BLaER1 (cell line): ENCODE measurements at regions not wholly inside any gene's neighbourhood (a gene's known extent, or its start where the extent isn't known, plus 50 kb on each side); places are given as distances from the start of the nearest gene placed in this dataset.

Source experiments
- H3K27ac ChIP-seq: shearing (Covaris generic); formaldehyde crosslinking; 2 replicates; pipeline ENCODE4 v1.8.1; 2022
- H3K27me3 ChIP-seq: shearing (Covaris generic); formaldehyde crosslinking; 2 replicates; pipeline ENCODE4 v1.8.1; 2022
- H3K36me3 ChIP-seq: shearing (Covaris generic); formaldehyde crosslinking; 2 replicates; pipeline ENCODE4 v1.8.1; 2022
- H3K4me1 ChIP-seq: shearing (Covaris generic); formaldehyde crosslinking; 2 replicates; pipeline ENCODE4 v1.8.1; 2022
- H3K4me2 ChIP-seq: shearing (Covaris generic); formaldehyde crosslinking; 2 replicates; pipeline ENCODE4 v1.8.1; 2022
- H3K4me3 ChIP-seq: shearing (Covaris generic); formaldehyde crosslinking; 2 replicates; pipeline ENCODE4 v1.8.1; 2022
- H3K9ac ChIP-seq: shearing (Covaris generic); formaldehyde crosslinking; 2 replicates; pipeline ENCODE4 v1.8.1; 2022
- H3K9me3 ChIP-seq: shearing (Covaris generic); formaldehyde crosslinking; 2 replicates; pipeline ENCODE4 v1.8.1; 2022
- H4K20me1 ChIP-seq: shearing (Covaris generic); formaldehyde crosslinking; 2 replicates; pipeline ENCODE4 v1.8.1; 2022
- Cebpa-rat ChIP-seq: shearing (Covaris generic); IDR thresholded peaks from 2 replicates; pipeline ENCODE4 v1.8.1; 2022

DNA sequence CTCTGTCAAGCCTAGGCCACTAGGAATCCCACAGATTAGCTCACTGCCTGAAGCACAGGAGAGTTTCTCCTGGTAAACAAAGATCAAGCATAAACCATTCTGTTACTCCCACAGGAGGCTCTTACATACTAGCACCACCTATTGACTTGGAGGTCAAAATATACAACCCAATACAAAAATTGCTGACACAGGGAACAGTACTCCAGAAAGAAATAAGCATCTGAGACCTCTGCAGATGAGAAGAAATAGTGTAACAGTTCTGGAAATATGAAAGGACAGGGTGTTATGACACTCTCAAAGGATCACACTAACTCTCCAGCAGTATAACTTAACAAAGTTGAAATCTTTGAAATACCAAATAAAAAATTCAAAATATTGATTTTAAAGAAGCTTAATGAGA lies 269.6 kb upstream of the ARRDC3 start:
- H3K27me3 ChIP-seq, result no peaks in the 10 kb centered on the region
- no peak for TF ChIP-seq Cebpa-rat
- no peak overlapping the region for H3K9ac ChIP-seq
- no peaks in the 10 kb centered on the region for H4K20me1 ChIP-seq
- no peaks in the 10 kb centered on the region for H3K4me1 ChIP-seq
- no peak overlapping the region for H3K4me2 ChIP-seq
- no peak overlapping the region for H3K27ac ChIP-seq
- peaks cover 25% of the 10 kb centered on the region for H3K9me3 ChIP-seq
- no peak overlapping the region for H3K4me3 ChIP-seq
- no peaks in the 10 kb centered on the region for H3K36me3 ChIP-seq

DNA sequence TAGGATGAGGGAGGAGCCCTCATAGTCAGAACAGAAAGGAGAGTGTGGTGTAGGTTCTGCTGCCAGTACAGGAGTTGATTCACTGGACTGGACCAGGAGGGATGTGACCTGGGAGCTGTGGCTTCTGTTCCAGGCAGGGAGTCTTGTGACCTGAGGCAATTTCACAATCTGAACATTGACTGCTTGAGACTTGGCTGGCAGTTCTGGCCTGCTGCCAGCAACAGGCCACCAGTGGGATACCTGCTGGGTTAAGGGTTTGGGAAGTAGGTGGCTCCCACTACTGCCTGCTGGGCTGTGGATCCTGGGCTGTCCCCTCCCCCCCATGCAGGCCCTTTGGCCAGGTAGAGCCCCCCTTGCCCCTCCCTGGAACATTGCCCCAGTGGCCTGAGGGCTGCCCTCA lies 268.6 kb upstream of the ARRDC3 start:
- Histone ChIP-seq H3K4me2 (no peak overlapping the region), H3K36me3 (no peaks in the 10 kb centered on the region), H3K9ac (no peak overlapping the region), H3K9me3 (peaks cover 18% of the 10 kb centered on the region; the same call in 1 of the 2 replicates), H3K4me3 (no peak overlapping the region), H4K20me1 (no peaks in the 10 kb centered on the region), H3K4me1 (no peaks in the 10 kb centered on the region), H3K27me3 (no peaks in the 10 kb centered on the region), H3K27ac (no peak overlapping the region)
- TF ChIP-seq Cebpa-rat, result no peak

DNA sequence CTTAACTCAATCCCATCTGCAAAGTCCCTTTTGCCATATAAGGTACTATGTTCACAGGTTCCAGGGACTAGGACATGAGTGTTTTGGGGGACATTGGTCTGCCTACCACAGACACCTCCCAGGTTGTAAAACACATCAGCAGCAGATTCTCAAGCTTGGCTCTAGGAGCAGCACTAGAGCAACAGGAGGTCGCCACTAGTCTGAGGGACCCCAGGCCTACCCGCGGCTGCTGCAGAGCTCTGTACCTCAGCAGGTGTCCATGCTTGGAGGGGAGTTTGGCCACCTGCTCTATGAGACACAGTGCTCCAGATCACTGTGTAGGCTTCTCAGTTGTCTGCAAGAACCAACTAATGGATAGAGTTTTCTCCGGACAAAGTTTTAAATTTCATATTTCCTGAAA lies 262.2 kb upstream of the ARRDC3 start:
- Histone ChIP-seq H3K27ac (no peak overlapping the region), H3K36me3 (no peaks in the 10 kb centered on the region), H3K4me2 (no peak overlapping the region), H3K9ac (no peak overlapping the region), H3K9me3 (no peaks in the 10 kb centered on the region), H4K20me1 (no peaks in the 10 kb centered on the region), H3K4me1 (no peaks in the 10 kb centered on the region), H3K27me3 (no peaks in the 10 kb centered on the region), H3K4me3 (no peak overlapping the region)
- no peak for TF ChIP-seq Cebpa-rat

DNA sequence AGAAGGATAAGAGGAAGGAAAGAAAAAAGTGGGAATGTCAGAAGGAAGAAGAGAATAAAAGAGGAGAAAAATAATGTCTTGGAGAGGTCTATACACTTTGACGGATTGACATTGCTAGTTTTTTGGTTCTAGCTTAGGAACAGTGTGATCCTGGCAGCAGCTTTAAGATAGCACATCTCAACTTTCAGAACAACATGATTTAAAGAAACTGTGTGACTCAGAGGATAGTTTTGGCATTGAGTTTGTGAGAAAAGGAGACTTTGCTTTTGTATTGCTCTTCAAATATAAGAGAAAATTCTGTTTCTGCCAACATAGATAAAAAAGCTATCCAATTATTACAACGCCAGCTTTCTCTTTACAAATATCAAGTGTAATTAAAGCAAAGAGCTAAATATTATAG lies 260.7 kb upstream of the ARRDC3 start:
- no peak for TF ChIP-seq Cebpa-rat
- no peak overlapping the region for H3K9ac ChIP-seq
- no peaks in the 10 kb centered on the region for H3K27me3 ChIP-seq
- H3K27ac ChIP-seq, result no peak overlapping the region
- H3K4me1 ChIP-seq, result no peaks in the 10 kb centered on the region
- no peaks in the 10 kb centered on the region for H3K36me3 ChIP-seq
- no peaks in the 10 kb centered on the region for H4K20me1 ChIP-seq
- H3K4me2 ChIP-seq, result no peak overlapping the region
- no peaks in the 10 kb centered on the region for H3K9me3 ChIP-seq
- H3K4me3 ChIP-seq, result no peak overlapping the region

DNA sequence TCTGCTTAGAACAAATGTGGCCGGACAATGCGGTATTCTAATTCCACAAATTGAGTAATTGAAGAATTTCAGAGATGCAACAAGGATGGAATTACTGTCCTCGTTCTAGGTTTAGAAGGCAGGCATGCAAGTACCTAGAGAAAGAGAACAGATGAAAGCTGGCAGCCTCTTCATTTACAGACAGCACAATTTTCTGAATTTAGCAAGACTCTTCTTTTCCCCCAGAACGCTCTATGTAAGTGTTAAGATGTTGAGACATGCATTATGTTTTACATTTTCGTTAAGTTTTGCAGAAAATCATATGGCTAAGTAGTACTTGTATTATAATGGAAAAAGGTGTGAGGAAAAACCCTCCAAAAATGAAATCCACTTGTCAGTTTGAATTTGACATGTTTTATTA lies 259.5 kb upstream of the ARRDC3 start:
- H3K36me3 ChIP-seq, result no peaks in the 10 kb centered on the region
- no peaks in the 10 kb centered on the region for H4K20me1 ChIP-seq
- no peaks in the 10 kb centered on the region for H3K4me1 ChIP-seq
- no peaks in the 10 kb centered on the region for H3K9me3 ChIP-seq
- no peak for TF ChIP-seq Cebpa-rat
- no peak overlapping the region for H3K4me2 ChIP-seq
- H3K27me3 ChIP-seq, result no peaks in the 10 kb centered on the region
- no peak overlapping the region for H3K9ac ChIP-seq
- H3K4me3 ChIP-seq, result no peak overlapping the region
- H3K27ac ChIP-seq, result no peak overlapping the region

DNA sequence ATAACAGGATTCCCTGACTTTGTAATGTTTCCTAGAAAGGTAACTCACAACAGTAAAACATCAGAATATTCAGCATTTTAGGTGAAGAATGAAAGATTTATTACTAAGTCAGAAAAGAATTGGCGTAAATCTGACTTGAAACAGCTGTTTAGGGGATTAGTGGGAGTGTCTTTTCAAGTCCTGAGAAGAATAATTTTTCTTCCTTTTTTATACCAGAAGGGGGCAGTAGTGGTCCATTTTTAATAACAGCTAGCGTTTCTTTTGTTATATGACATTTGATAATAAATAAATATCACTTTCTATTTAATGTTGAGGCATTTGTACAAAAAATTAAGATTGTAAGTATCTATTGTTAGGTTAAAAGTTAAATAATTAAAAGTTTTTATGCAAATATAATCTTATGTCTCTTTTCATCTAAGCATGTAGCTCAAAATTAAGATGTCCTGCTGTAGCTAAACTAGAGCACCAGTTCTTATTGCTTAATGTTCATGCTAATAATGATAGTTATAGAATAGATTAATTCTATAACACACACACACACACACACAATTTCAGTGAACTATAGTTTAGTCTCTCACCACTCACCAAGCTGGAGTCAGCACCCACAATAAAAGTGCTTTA lies 258.7 kb upstream of the ARRDC3 start:
- no peak for TF ChIP-seq Cebpa-rat
- no peaks in the 10 kb centered on the region for H3K27me3 ChIP-seq
- H3K4me2 ChIP-seq, result no peak overlapping the region
- no peak overlapping the region for H3K4me3 ChIP-seq
- no peaks in the 10 kb centered on the region for H3K9me3 ChIP-seq
- H3K27ac ChIP-seq, result no peak overlapping the region
- H3K36me3 ChIP-seq, result no peaks in the 10 kb centered on the region
- H4K20me1 ChIP-seq, result no peaks in the 10 kb centered on the region
- H3K9ac ChIP-seq, result no peak overlapping the region
- H3K4me1 ChIP-seq, result no peaks in the 10 kb centered on the region

DNA sequence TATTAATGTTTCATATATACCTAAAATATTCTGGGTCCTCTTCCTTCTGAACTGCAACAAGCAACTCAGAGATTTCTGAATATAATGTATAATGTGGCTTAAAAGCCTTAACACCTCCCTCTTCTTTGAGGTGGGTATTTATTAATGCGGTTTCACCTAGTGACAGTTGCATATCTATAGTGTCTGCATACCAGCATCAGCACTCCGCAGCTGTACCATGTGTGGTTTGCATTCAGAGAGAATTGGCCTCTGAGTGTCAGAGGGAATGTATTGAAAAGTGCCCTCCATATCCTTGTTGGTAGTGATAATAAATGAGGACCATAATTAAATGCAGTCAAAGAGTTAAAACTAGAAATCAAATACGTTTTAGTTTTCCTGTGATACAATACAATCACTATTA lies 256.6 kb upstream of the ARRDC3 start:
- H3K36me3 ChIP-seq, result no peaks in the 10 kb centered on the region
- TF ChIP-seq Cebpa-rat, result no peak
- no peaks in the 10 kb centered on the region for H3K9me3 ChIP-seq
- H3K27ac ChIP-seq, result no peak overlapping the region
- no peaks in the 10 kb centered on the region for H4K20me1 ChIP-seq
- no peaks in the 10 kb centered on the region for H3K4me1 ChIP-seq
- no peaks in the 10 kb centered on the region for H3K27me3 ChIP-seq
- no peak overlapping the region for H3K4me3 ChIP-seq
- no peak overlapping the region for H3K9ac ChIP-seq
- H3K4me2 ChIP-seq, result no peak overlapping the region

DNA sequence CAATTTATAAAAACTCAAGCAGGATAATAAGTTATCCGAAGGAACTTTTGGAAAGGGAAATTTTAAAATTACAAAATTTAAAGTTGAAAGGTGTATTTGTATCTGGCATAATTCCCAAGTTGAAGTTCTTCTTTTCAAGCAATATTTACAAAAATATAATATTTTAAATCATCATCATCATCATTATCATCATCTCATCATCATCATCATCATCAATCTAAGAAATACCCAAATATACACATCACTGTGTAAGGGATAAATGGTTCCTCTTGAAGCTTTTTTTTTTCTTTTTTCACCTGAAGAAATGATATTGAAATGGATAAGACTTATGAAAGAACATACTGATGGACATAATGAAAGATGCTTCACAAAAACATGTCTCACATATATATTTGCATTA lies 254.9 kb upstream of the ARRDC3 start:
- TF ChIP-seq Cebpa-rat, result no peak
- no peak overlapping the region for H3K4me3 ChIP-seq
- no peaks in the 10 kb centered on the region for H4K20me1 ChIP-seq
- no peak overlapping the region for H3K27ac ChIP-seq
- H3K9me3 ChIP-seq, result no peaks in the 10 kb centered on the region
- no peak overlapping the region for H3K4me2 ChIP-seq
- H3K36me3 ChIP-seq, result no peaks in the 10 kb centered on the region
- H3K4me1 ChIP-seq, result no peaks in the 10 kb centered on the region
- no peak overlapping the region for H3K9ac ChIP-seq
- H3K27me3 ChIP-seq, result no peaks in the 10 kb centered on the region

DNA sequence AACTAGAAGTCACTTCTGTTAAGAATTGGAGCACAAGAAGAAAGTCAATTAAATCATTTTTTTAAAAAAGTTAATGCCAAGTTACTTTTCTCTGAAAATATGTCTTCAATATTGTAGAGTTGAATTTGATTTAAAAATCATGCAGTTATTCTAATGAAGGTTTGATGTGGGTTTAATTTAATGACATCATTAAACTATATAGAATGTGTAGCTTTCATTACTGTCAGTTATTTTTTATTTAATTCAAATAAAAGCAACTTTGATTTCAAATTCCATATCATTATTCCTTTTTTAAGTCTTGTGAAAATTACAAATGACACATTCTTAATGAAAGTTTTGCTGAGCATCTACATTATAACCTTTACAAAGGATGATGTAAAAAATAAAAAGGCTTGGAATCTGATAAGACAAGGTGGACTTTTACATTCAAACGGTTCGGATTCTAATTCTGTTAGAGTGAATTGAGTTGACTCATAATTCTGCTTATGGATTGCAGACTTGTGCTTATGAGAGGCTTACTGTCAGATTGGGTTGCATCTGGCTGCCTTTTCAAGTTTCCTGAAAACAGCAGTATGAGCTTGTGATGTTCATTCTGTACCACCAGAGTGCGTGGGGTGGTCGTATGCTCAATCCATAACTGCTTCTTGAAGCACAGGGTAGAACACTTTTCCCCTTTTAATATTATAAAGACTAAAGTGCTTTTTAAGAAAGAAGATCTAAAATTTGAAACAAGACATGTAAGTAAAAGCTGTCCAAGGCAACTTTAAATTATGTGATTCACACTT lies 253.0 kb upstream of the ARRDC3 start:
- no peak overlapping the region for H3K27ac ChIP-seq
- H3K27me3 ChIP-seq, result no peaks in the 10 kb centered on the region
- no peaks in the 10 kb centered on the region for H3K36me3 ChIP-seq
- no peaks in the 10 kb centered on the region for H4K20me1 ChIP-seq
- no peak for TF ChIP-seq Cebpa-rat
- no peaks in the 10 kb centered on the region for H3K4me1 ChIP-seq
- no peak overlapping the region for H3K4me3 ChIP-seq
- H3K9me3 ChIP-seq, result no peaks in the 10 kb centered on the region
- H3K4me2 ChIP-seq, result no peak overlapping the region
- no peak overlapping the region for H3K9ac ChIP-seq

DNA sequence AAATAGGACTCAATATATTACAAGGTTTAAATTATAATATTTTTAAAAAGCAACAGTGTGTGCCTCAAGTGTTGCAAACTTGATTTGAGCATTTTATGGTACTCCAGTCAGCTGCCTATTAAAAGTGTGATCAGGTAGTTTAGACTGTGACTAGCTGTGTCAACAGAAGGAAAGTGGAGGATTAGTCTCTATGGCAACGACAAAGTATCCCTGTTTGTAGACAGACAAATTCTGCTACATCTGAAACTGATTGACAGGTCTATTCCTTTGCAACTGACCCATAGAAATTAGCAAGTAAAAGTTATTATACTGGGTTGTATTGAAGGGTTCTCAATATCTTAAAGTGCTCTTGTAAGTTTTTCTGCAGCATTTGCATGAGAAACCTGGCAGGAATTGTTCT lies 249.8 kb upstream of the ARRDC3 start:
- no peaks in the 10 kb centered on the region for H3K9me3 ChIP-seq
- H3K27me3 ChIP-seq, result no peaks in the 10 kb centered on the region
- H3K4me1 ChIP-seq, result no peaks in the 10 kb centered on the region
- H3K9ac ChIP-seq, result no peak overlapping the region
- no peak overlapping the region for H3K27ac ChIP-seq
- no peaks in the 10 kb centered on the region for H3K36me3 ChIP-seq
- H3K4me3 ChIP-seq, result no peak overlapping the region
- H4K20me1 ChIP-seq, result no peaks in the 10 kb centered on the region
- H3K4me2 ChIP-seq, result no peak overlapping the region
- TF ChIP-seq Cebpa-rat, result no peak

DNA sequence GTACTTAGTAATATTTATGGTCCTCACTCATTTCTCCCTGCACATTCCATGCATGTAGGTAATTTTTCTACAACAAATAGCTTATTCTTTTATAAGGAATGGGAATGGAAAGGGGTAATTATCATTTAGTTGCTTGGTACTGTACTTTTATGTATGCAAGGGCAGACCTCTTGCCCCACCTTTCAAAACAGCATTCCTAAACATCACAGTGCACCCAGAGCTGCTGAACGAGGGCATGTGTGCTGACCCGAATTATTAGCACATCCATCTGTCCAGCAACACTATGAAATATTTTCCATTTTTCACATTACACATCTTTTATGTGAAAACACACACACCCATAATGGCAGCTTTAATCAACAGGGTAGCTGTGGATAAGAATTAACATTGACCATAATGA lies 228.6 kb upstream of the ARRDC3 start:
- H3K4me2 ChIP-seq, result no peak overlapping the region
- H3K36me3 ChIP-seq, result no peaks in the 10 kb centered on the region
- H3K4me1 ChIP-seq, result no peaks in the 10 kb centered on the region
- no peak for TF ChIP-seq Cebpa-rat
- no peaks in the 10 kb centered on the region for H4K20me1 ChIP-seq
- H3K9ac ChIP-seq, result no peak overlapping the region
- H3K4me3 ChIP-seq, result no peak overlapping the region
- no peaks in the 10 kb centered on the region for H3K27me3 ChIP-seq
- H3K27ac ChIP-seq, result no peak overlapping the region
- no peaks in the 10 kb centered on the region for H3K9me3 ChIP-seq
